Endothelial cell of umbilical vein (primary cell): ENCODE measurements at regions not wholly inside any gene's neighbourhood (a gene's known extent, or its start where the extent isn't known, plus 50 kb on each side); places are given as distances from the start of the nearest gene placed in this dataset.
A peak's percentile ranks its signal among the peaks of the same experiment; 100 is the strongest.
"Not testable (repeated sequence)": the region's sequence is repeated elsewhere in the genome, so short reads cannot be mapped to it uniquely, and the experiment has no call there.

ENCODE experiments used
- BruUV-seq: library from RNA; stranded (reverse); fragments of 400-500 nt; replicated peaks from 2 replicates; lab custom pipeline; 2021; lab: Mats Ljungman, UMichigan
- CTCF ChIA-PET: fragments of 300-600, 350-600 bp; sonication (Branson Sonifier 250); formaldehyde crosslinking; loops from one replicate; lab custom pipeline; 2021; ENCODE audit warnings: antibody characterized with exemption, inconsistent platforms; lab: Charles Lee
- POLR2A ChIA-PET: fragments of 300-600, 350-600 bp; sonication (Branson Sonifier 250); formaldehyde crosslinking; loops from one replicate; lab custom pipeline; 2021; ENCODE audit warnings: antibody characterized with exemption, inconsistent platforms; lab: Charles Lee
- DNase-seq: peaks from one replicate; pipeline ENCODE4 v3.0.0-alpha.2; 2011; ENCODE audit warnings: low read depth, low spot score
- FAIRE-seq: peaks from 2 replicates; lab custom pipeline; 2011; peaks lifted over from hg19 to GRCh38; lab: Jason Lieb, UNC
- H2AFZ ChIP-seq: 2 replicates; pipeline ENCODE4 v1.6.0; 2012; ENCODE audit warnings: low read depth, low read length, control low read depth, inconsistent platforms
- H3K27ac ChIP-seq: 2 replicates; pipeline ENCODE4 v1.5.1; 2011; ENCODE audit warnings: low read depth, mild to moderate bottlenecking, control low read depth, low read length, moderate library complexity; ENCODE audit not compliant: insufficient read depth
- H3K27me3 ChIP-seq, 2 experiments: 2 replicates each; pipeline versions ENCODE4 v1.6.0 to v1.6.1; 2011; ENCODE audit warnings: low read length in 2 of 2, mixed read lengths in 1 of 2; ENCODE audit not compliant: control insufficient read depth in 2 of 2, insufficient read depth in 2 of 2
- H3K36me3 ChIP-seq, 2 experiments: 2 replicates in 1 of 2; 3 replicates in 1 of 2; pipeline ENCODE4 v1.5.1; 2011; ENCODE audit warnings: low read length in 2 of 2, mild to moderate bottlenecking in 1 of 2, moderate library complexity in 1 of 2; ENCODE audit not compliant: control insufficient read depth in 2 of 2, insufficient read depth in 2 of 2; ENCODE audit errors: extremely low read depth in 1 of 2
- H3K4me1 ChIP-seq: 3 replicates; pipeline ENCODE4 v1.5.1; 2011; ENCODE audit warnings: mild to moderate bottlenecking, low read length; ENCODE audit not compliant: control insufficient read depth, insufficient read depth; ENCODE audit errors: extremely low read depth
- H3K4me2 ChIP-seq: 2 replicates; pipeline ENCODE4 v1.6.1; 2011; ENCODE audit warnings: low read length, control low read depth, mixed read lengths; ENCODE audit not compliant: insufficient read depth
- H3K4me3 ChIP-seq, 3 experiments: fragments of 200-600 bp in 1 of 3; sonication (generic), shearing (Covaris generic) in 1 of 3; replicated peaks in 1 of 3; 2 replicates each; pipeline ENCODE4 v1.5.1; 2011 to 2016; ENCODE audit warnings: control low read depth in 3 of 3, low read length in 3 of 3, mild to moderate bottlenecking in 2 of 3, inconsistent platforms in 1 of 3, low read depth in 1 of 3, moderate library complexity in 1 of 3; ENCODE audit not compliant: insufficient read depth in 1 of 3
- H3K79me2 ChIP-seq: 2 replicates; pipeline ENCODE4 v1.6.0; 2012; ENCODE audit warnings: low read length, inconsistent platforms; ENCODE audit not compliant: control insufficient read depth, insufficient read depth
- H3K9ac ChIP-seq: replicated peaks from 2 replicates; pipeline ENCODE3; 2011; ENCODE audit warnings: low read length, control low read depth; ENCODE audit not compliant: insufficient read depth; ENCODE audit errors: extremely low read depth
- H3K9me1 ChIP-seq: replicated peaks from 3 replicates; pipeline ENCODE4 v1.6.0; 2011; ENCODE audit warnings: mild to moderate bottlenecking, low read length; ENCODE audit not compliant: control insufficient read depth, insufficient read depth; ENCODE audit errors: extremely low read depth
- H3K9me3 ChIP-seq: replicated peaks from 2 replicates; pipeline ENCODE4 v1.5.1; 2012; ENCODE audit warnings: low read length, inconsistent platforms; ENCODE audit not compliant: control insufficient read depth, insufficient read depth
- H4K20me1 ChIP-seq: replicated peaks from 2 replicates; pipeline ENCODE3; 2011; ENCODE audit warnings: mild to moderate bottlenecking, low read length; ENCODE audit not compliant: control insufficient read depth, insufficient read depth; ENCODE audit errors: extremely low read depth
- EZH2 ChIP-seq: IDR thresholded peaks from 2 replicates; pipeline ENCODE4 v1.6.1; 2012; ENCODE audit warnings: borderline replicate concordance, low read depth, mild to moderate bottlenecking, moderate library complexity, low read length, inconsistent platforms; ENCODE audit not compliant: severe bottlenecking
- FOS ChIP-seq: IDR thresholded peaks from 2 replicates; pipeline ENCODE4 v1.6.1; 2011; ENCODE audit warnings: mild to moderate bottlenecking, low read length, moderate library complexity, borderline replicate concordance; ENCODE audit not compliant: insufficient read depth
- POLR2AphosphoS5 ChIP-seq: IDR thresholded peaks from 2 replicates; pipeline ENCODE4 v1.6.1; 2012; ENCODE audit warnings: low read depth, mild to moderate bottlenecking, control low read depth, low read length, moderate library complexity; ENCODE audit not compliant: insufficient read depth
- dilution Hi-C: fragments of 300-500 bp; cut with MboI; formaldehyde crosslinking; loops from one replicate; pipeline ENCODE4 v1.15.0; 2019; ENCODE audit warnings: low sequenced_read_pairs; ENCODE audit not compliant: extremely low pct_ligation_motif_present
- intact Hi-C: fragments of 100-400 bp; cut with micrococcal nuclease; formaldehyde crosslinking; loops from one replicate; pipeline ENCODE4 v1.10.0; 2022

GRCh38 chr2:54038835-54039234, 68.0 kb upstream of the PSME4 start:
- intact Hi-C loops (no loop called here), dilution Hi-C loops (no loop called here)
- no peaks in the 10 kb centered on the region for H3K9me1 ChIP-seq
- no peaks in the 10 kb centered on the region for H3K9me3 ChIP-seq
- TF ChIP-seq EZH2, result no peak
- no peak for TF ChIP-seq POLR2AphosphoS5
- peak; percentile 56 for TF ChIP-seq FOS
- ChIA-PET POLR2A (no interaction called here), CTCF (interaction anchor here (0.6 to 0.7 kb wide), 2 partner anchors 108 to 909 kb away, joined by 3 read pairs; no protein-coding TSS in a partner anchor)
- H3K4me1 ChIP-seq, result peaks cover 4% of the 10 kb centered on the region
- no peak overlapping the region for H2AFZ ChIP-seq
- FAIRE-seq, result no peak
- BruUV-seq, result no TSS peak
- no peaks in the 10 kb centered on the region for H4K20me1 ChIP-seq
- no peaks in the 10 kb centered on the region for H3K79me2 ChIP-seq
- H3K27ac ChIP-seq, result no peak overlapping the region
- DNase-seq, result no peak
- H3K36me3 ChIP-seq, result no peaks in the 10 kb centered on the region
- H3K9ac ChIP-seq, result no peak overlapping the region
- H3K4me2 ChIP-seq, result no peak overlapping the region
- no peaks in the 10 kb centered on the region for H3K27me3 ChIP-seq
- H3K4me3 ChIP-seq, result no peak overlapping the region

DNA sequence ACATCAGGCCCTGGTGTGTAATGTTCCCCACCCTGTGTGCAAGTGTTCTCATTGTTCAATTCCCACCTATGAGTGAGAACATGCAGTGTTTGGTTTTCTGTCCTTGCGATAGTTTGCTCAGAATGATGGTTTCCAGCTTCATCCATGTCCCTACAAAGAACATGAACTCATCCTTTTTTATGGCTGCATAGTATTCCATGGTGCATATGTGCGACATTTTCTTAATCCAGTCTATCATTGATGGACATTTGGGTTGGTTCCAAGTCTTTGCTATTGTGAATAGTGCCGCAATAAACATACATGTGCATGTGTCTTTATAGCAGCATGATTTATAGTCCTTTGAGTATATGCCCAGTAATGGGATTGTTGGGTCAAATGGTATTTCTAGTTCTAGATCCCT, 60.5 kb upstream of the PSME4 start:
- POLR2A ChIA-PET, H3K4me1 ChIP-seq, H3K9me1 ChIP-seq, CTCF ChIA-PET, H2AFZ ChIP-seq, H3K27ac ChIP-seq, dilution Hi-C loops, H3K9ac ChIP-seq, H3K4me2 ChIP-seq, BruUV-seq, H3K9me3 ChIP-seq, H3K4me3 ChIP-seq, FAIRE-seq, H3K27me3 ChIP-seq, DNase-seq, H3K36me3 ChIP-seq, H4K20me1 ChIP-seq, intact Hi-C loops, H3K79me2 ChIP-seq: not testable (repeated sequence)
